AG10803 (cell line): ENCODE measurements at regions not wholly inside any gene's neighbourhood (a gene's known extent, or its start where the extent isn't known, plus 50 kb on each side); places are given as distances from the start of the nearest gene placed in this dataset.
"Not testable (repeated sequence)": the region's sequence is repeated elsewhere in the genome, so short reads cannot be mapped to it uniquely, and the experiment has no call there.

Experiments
- DNase-seq: peaks from one replicate; pipeline ENCODE4 v3.0.0; 2010; ENCODE audit warnings: low read depth
- H3K4me3 ChIP-seq: 2 replicates; pipeline ENCODE4 v1.5.1; 2011; ENCODE audit warnings: mild to moderate bottlenecking, low read length, control low read depth
- CTCF ChIP-seq: conservative IDR thresholded peaks from 2 replicates; pipeline ENCODE4 v1.5.1; 2011; ENCODE audit warnings: mild to moderate bottlenecking, low read length, control low read depth, inconsistent platforms

GRCh38 chr6:5840734-5841390, 165.9 kb downstream of the NRN1 start:
- no peak for TF ChIP-seq CTCF
- DNase-seq: no peak
- H3K4me3 ChIP-seq: no peak overlapping the region

GRCh38 chr6:5838656-5839396, 167.9 kb downstream of the NRN1 start:
- no peak for DNase-seq
- TF ChIP-seq CTCF: no peak
- H3K4me3 ChIP-seq: no peak overlapping the region

GRCh38 chr6:5837323-5837722, 169.4 kb downstream of the NRN1 start:
- no peak overlapping the region for H3K4me3 ChIP-seq
- no peak for DNase-seq
- no peak for TF ChIP-seq CTCF

- not testable (repeated sequence) for DNase-seq
These were observed 170.1 kb downstream of the NRN1 start for GRCh38 chr6:5836597-5836996.

GRCh38 chr6:5833120-5833519, 173.6 kb downstream of the NRN1 start:
- DNase-seq: no peak
- no peak overlapping the region for H3K4me3 ChIP-seq
- TF ChIP-seq CTCF: no peak

More at GRCh38 chr6:5836597-5836996, 170.1 kb downstream of the NRN1 start:
- not testable (repeated sequence) for H3K4me3 ChIP-seq

GRCh38 chr6:5832668-5833067, 174.1 kb downstream of the NRN1 start:
- DNase-seq: no peak
- no peak for TF ChIP-seq CTCF
- no peak overlapping the region for H3K4me3 ChIP-seq

GRCh38 chr6:5831219-5831862, 175.4 kb downstream of the NRN1 start:
- DNase-seq, H3K4me3 ChIP-seq: not testable (repeated sequence)

- no peak for TF ChIP-seq CTCF
- no peak for DNase-seq
- no peak overlapping the region for H3K4me3 ChIP-seq
These were observed 178.4 kb downstream of the NRN1 start for GRCh38 chr6:5828296-5828695.
